Endothelial cell of umbilical vein (primary cell): ENCODE measurements at regions not wholly inside any gene's neighbourhood (a gene's known extent, or its start where the extent isn't known, plus 50 kb on each side); places are given as distances from the start of the nearest gene placed in this dataset.

Experiments
- BruUV-seq: library from RNA; stranded (reverse); fragments of 400-500 nt; replicated peaks from 2 replicates; lab custom pipeline; 2021; lab: Mats Ljungman, UMichigan
- CTCF ChIA-PET: fragments of 300-600, 350-600 bp; sonication (Branson Sonifier 250); formaldehyde crosslinking; loops from one replicate; lab custom pipeline; 2021; ENCODE audit warnings: antibody characterized with exemption, inconsistent platforms; lab: Charles Lee
- POLR2A ChIA-PET: fragments of 300-600, 350-600 bp; sonication (Branson Sonifier 250); formaldehyde crosslinking; loops from one replicate; lab custom pipeline; 2021; ENCODE audit warnings: antibody characterized with exemption, inconsistent platforms; lab: Charles Lee
- DNase-seq: peaks from one replicate; pipeline ENCODE4 v3.0.0-alpha.2; 2011; ENCODE audit warnings: low read depth, low spot score
- FAIRE-seq: peaks from 2 replicates; lab custom pipeline; 2011; peaks lifted over from hg19 to GRCh38; lab: Jason Lieb, UNC
- H2AFZ ChIP-seq: 2 replicates; pipeline ENCODE4 v1.6.0; 2012; ENCODE audit warnings: low read depth, low read length, control low read depth, inconsistent platforms
- H3K27ac ChIP-seq: 2 replicates; pipeline ENCODE4 v1.5.1; 2011; ENCODE audit warnings: low read depth, mild to moderate bottlenecking, control low read depth, low read length, moderate library complexity; ENCODE audit not compliant: insufficient read depth
- H3K27me3 ChIP-seq, 2 experiments: 2 replicates each; pipeline versions ENCODE4 v1.6.0 to v1.6.1; 2011; ENCODE audit warnings: low read length in 2 of 2, mixed read lengths in 1 of 2; ENCODE audit not compliant: control insufficient read depth in 2 of 2, insufficient read depth in 2 of 2
- H3K36me3 ChIP-seq, 2 experiments: 2 replicates in 1 of 2; 3 replicates in 1 of 2; pipeline ENCODE4 v1.5.1; 2011; ENCODE audit warnings: low read length in 2 of 2, mild to moderate bottlenecking in 1 of 2, moderate library complexity in 1 of 2; ENCODE audit not compliant: control insufficient read depth in 2 of 2, insufficient read depth in 2 of 2; ENCODE audit errors: extremely low read depth in 1 of 2
- H3K4me1 ChIP-seq: 3 replicates; pipeline ENCODE4 v1.5.1; 2011; ENCODE audit warnings: mild to moderate bottlenecking, low read length; ENCODE audit not compliant: control insufficient read depth, insufficient read depth; ENCODE audit errors: extremely low read depth
- H3K4me2 ChIP-seq: 2 replicates; pipeline ENCODE4 v1.6.1; 2011; ENCODE audit warnings: low read length, control low read depth, mixed read lengths; ENCODE audit not compliant: insufficient read depth
- H3K4me3 ChIP-seq, 3 experiments: fragments of 200-600 bp in 1 of 3; sonication (generic), shearing (Covaris generic) in 1 of 3; replicated peaks in 1 of 3; 2 replicates each; pipeline ENCODE4 v1.5.1; 2011 to 2016; ENCODE audit warnings: control low read depth in 3 of 3, low read length in 3 of 3, mild to moderate bottlenecking in 2 of 3, inconsistent platforms in 1 of 3, low read depth in 1 of 3, moderate library complexity in 1 of 3; ENCODE audit not compliant: insufficient read depth in 1 of 3
- H3K79me2 ChIP-seq: 2 replicates; pipeline ENCODE4 v1.6.0; 2012; ENCODE audit warnings: low read length, inconsistent platforms; ENCODE audit not compliant: control insufficient read depth, insufficient read depth
- H3K9ac ChIP-seq: replicated peaks from 2 replicates; pipeline ENCODE3; 2011; ENCODE audit warnings: low read length, control low read depth; ENCODE audit not compliant: insufficient read depth; ENCODE audit errors: extremely low read depth
- H3K9me1 ChIP-seq: replicated peaks from 3 replicates; pipeline ENCODE4 v1.6.0; 2011; ENCODE audit warnings: mild to moderate bottlenecking, low read length; ENCODE audit not compliant: control insufficient read depth, insufficient read depth; ENCODE audit errors: extremely low read depth
- H3K9me3 ChIP-seq: replicated peaks from 2 replicates; pipeline ENCODE4 v1.5.1; 2012; ENCODE audit warnings: low read length, inconsistent platforms; ENCODE audit not compliant: control insufficient read depth, insufficient read depth
- H4K20me1 ChIP-seq: replicated peaks from 2 replicates; pipeline ENCODE3; 2011; ENCODE audit warnings: mild to moderate bottlenecking, low read length; ENCODE audit not compliant: control insufficient read depth, insufficient read depth; ENCODE audit errors: extremely low read depth
- EZH2 ChIP-seq: IDR thresholded peaks from 2 replicates; pipeline ENCODE4 v1.6.1; 2012; ENCODE audit warnings: borderline replicate concordance, low read depth, mild to moderate bottlenecking, moderate library complexity, low read length, inconsistent platforms; ENCODE audit not compliant: severe bottlenecking
- FOS ChIP-seq: IDR thresholded peaks from 2 replicates; pipeline ENCODE4 v1.6.1; 2011; ENCODE audit warnings: mild to moderate bottlenecking, low read length, moderate library complexity, borderline replicate concordance; ENCODE audit not compliant: insufficient read depth
- GATA2 ChIP-seq: IDR thresholded peaks from 2 replicates; pipeline ENCODE4 v1.7.0; 2011; ENCODE audit warnings: low read depth, mild to moderate bottlenecking, moderate library complexity, mixed read lengths, low read length; ENCODE audit not compliant: insufficient read length, insufficient read depth
- JUN ChIP-seq: IDR thresholded peaks from 2 replicates; pipeline ENCODE4 v1.6.1; 2011; ENCODE audit warnings: borderline replicate concordance, low read depth; ENCODE audit not compliant: insufficient read length, insufficient read depth
- MYC ChIP-seq: IDR thresholded peaks from one replicate; pipeline ENCODE4 v1.6.1; 2011; ENCODE audit warnings: mild to moderate bottlenecking, low read depth, low read length
- POLR2A ChIP-seq: IDR thresholded peaks from 2 replicates; pipeline ENCODE4 v1.6.1; 2012; ENCODE audit warnings: low read depth, mild to moderate bottlenecking, control low read depth, low read length
- POLR2AphosphoS5 ChIP-seq: IDR thresholded peaks from 2 replicates; pipeline ENCODE4 v1.6.1; 2012; ENCODE audit warnings: low read depth, mild to moderate bottlenecking, control low read depth, low read length, moderate library complexity; ENCODE audit not compliant: insufficient read depth
- dilution Hi-C: fragments of 300-500 bp; cut with MboI; formaldehyde crosslinking; loops from one replicate; pipeline ENCODE4 v1.15.0; 2019; ENCODE audit warnings: low sequenced_read_pairs; ENCODE audit not compliant: extremely low pct_ligation_motif_present
- intact Hi-C: fragments of 100-400 bp; cut with micrococcal nuclease; formaldehyde crosslinking; loops from one replicate; pipeline ENCODE4 v1.10.0; 2022
- TF ChIP-seq, protein P1 (sequence below), 2 donors: IDR thresholded peaks; 1 replicate in 1 of 2; 2 replicates in 1 of 2; pipeline ENCODE4 v1.5.1; 2011; ENCODE audit warnings: low read length in 2 of 2, mild to moderate bottlenecking in 2 of 2, moderate library complexity in 2 of 2, control low read depth in 1 of 2, inconsistent platforms in 1 of 2, low read depth in 1 of 2; ENCODE audit not compliant: insufficient read depth in 1 of 2; ENCODE audit errors: extremely low read depth in 1 of 2
- TF ChIP-seq, protein P2 (sequence below): IDR thresholded peaks from 2 replicates; pipeline ENCODE4 v1.6.1; 2011; ENCODE audit not compliant: insufficient read depth, insufficient read length

DNA sequence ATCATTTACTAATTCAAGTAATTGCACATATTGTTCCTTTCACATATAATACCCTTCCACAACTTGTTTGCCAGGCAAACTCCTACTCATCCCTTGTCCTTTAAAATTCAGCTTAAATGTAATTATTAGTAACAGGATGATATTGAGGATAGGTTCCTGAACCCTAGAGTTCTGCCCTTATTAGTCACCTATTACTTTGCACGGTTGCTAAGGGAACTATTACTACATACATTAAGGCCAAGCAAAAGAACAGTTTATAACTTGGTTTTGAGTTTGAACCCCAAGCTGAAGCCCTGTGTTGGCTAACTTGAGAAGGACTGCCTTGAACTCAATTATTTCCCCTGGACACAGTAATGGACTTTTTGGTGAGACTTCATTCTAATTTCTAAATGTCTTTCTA lies 529.7 kb downstream of the IGSF11 start:
- no peaks in the 10 kb centered on the region for H4K20me1 ChIP-seq
- no peak overlapping the region for H2AFZ ChIP-seq
- FAIRE-seq (no peak), DNase-seq (no peak)
- H3K27ac ChIP-seq, result no peak overlapping the region
- peaks cover 2% of the 10 kb centered on the region for H3K9me3 ChIP-seq
- H3K79me2 ChIP-seq, result no peaks in the 10 kb centered on the region
- no peak overlapping the region for H3K9ac ChIP-seq
- ChIA-PET CTCF (no interaction called here), POLR2A (no interaction called here)
- no peaks in the 10 kb centered on the region for H3K4me1 ChIP-seq
- no peaks in the 10 kb centered on the region for H3K27me3 ChIP-seq
- dilution Hi-C loops (no loop called here), intact Hi-C loops (no loop called here)
- H3K36me3 ChIP-seq, result no peaks in the 10 kb centered on the region
- TF ChIP-seq POLR2AphosphoS5, result no peak
- TF ChIP-seq POLR2A, result no peak
- no peak for TF ChIP-seq GATA2
- TF ChIP-seq FOS, result no peak
- TF ChIP-seq, protein P1, sequence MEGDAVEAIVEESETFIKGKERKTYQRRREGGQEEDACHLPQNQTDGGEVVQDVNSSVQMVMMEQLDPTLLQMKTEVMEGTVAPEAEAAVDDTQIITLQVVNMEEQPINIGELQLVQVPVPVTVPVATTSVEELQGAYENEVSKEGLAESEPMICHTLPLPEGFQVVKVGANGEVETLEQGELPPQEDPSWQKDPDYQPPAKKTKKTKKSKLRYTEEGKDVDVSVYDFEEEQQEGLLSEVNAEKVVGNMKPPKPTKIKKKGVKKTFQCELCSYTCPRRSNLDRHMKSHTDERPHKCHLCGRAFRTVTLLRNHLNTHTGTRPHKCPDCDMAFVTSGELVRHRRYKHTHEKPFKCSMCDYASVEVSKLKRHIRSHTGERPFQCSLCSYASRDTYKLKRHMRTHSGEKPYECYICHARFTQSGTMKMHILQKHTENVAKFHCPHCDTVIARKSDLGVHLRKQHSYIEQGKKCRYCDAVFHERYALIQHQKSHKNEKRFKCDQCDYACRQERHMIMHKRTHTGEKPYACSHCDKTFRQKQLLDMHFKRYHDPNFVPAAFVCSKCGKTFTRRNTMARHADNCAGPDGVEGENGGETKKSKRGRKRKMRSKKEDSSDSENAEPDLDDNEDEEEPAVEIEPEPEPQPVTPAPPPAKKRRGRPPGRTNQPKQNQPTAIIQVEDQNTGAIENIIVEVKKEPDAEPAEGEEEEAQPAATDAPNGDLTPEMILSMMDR (IDR thresholded peaks at IDR 0.05; ENCODE audit: extremely low read depth in 1 of 2, insufficient read depth in 1 of 2, low read depth in 1 of 2, low read length in 2 of 2), result no peak
- no peak for TF ChIP-seq EZH2
- TF ChIP-seq JUN, result no peak
- TF ChIP-seq MYC, result no peak
- TF ChIP-seq, protein P2, sequence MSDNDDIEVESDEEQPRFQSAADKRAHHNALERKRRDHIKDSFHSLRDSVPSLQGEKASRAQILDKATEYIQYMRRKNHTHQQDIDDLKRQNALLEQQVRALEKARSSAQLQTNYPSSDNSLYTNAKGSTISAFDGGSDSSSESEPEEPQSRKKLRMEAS, result no peak
- no TSS peak for BruUV-seq
- H3K4me2 ChIP-seq, result no peak overlapping the region
- H3K4me3 ChIP-seq, result no peak overlapping the region
- H3K9me1 ChIP-seq, result no peaks in the 10 kb centered on the region
